NCI-H2196 (cell line): ENCODE measurements at regions not wholly inside any gene's neighbourhood (a gene's known extent, or its start where the extent isn't known, plus 50 kb on each side); places are given as distances from the start of the nearest gene placed in this dataset.
"Not testable (repeated sequence)": the region's sequence is repeated elsewhere in the genome, so short reads cannot be mapped to it uniquely, and the experiment has no call there.

Experiments
- DNase-seq: peaks from one replicate; lab custom pipeline; 2025; ENCODE audit not compliant: unreplicated experiment; lab: John Stamatoyannopoulos, UW

DNA sequence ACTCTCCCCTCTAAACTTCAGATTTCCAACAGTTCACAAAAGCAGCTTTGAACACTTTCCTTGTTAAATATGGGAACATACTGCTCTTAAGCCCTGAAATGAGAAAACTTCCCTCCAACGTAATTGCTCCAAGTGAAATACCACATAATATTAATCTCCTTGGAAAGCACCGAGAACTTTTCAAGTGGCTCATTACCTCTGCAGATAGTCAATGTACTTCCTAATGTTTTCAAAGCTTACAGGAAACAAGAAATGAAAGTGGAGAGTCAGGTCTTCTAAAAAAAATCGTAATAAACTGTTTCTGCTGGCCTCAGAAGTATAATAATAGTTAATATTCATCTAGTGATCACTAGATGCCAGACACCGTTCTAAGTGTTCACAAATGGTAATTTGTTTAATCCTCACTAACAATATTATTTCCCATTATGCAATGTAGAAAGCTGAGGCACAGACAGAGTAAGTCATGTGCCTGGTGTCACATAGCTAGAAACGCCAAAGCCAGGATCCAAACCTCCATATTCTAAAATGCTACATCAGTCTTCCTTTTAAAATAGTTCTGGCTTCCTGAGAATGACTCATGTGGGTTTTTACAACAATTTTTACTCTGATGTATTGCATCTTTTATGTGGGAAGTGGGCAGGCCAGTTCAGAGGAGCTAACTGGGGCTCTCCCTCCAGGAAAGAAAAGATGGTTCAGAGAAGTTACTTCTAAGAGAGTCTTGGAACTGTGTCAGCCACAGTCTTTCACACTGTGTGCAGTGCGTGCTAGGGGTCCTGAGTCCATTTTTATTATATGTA, 177.2 kb downstream of the PLPPR4 start:
- DNase-seq = no peak

DNA sequence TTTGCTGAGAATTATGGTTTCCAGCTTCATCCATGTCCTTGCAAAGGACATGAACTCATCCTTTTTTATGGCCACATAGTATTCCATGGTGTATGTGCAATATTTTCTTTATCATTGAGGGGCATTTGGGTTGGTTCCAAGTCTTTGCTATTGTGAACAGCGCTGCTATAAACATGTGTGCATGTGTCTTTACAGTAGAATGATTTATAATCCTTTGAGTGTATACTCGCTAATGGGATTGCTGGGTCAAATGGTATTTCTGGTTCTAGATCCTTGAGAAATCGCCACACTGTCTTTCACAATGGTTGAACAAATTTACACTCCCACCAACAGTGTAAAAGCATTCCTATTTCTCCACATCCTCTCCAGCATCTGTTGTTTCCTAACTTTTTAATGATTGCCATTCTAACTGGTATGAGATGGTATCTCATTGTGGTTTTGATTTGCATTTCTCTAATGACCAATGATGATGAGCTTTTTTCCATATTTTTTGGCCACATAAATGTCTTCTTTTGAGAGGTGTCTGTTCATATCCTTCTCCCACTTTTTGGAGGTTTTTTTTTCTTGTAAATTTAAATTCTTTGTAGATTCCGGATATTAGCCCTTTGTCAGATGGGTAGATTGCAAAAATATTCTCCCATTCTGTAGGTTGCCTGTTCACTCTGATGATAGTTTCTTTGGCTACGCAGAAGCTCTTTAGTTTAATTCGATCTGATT, 180.1 kb downstream of the PLPPR4 start:
- DNase-seq = not testable (repeated sequence)

DNA sequence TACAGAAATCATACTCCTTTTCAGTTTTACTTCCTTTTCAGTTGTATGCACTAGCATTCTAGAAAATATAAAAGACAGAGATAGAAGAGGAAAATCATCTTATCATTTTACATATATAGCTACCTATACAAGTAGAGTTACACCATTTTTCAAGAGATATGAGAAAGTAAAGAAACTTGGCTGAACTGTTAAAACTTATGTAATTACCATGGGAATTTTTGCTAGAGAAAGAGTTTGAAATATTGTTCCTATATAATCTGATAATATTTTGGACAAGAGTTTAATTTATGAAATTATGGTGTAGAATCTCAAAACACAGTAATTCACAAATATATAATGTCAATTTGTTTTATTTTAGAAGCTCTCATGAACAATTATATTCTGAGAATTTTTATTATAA, 180.8 kb downstream of the PLPPR4 start:
- DNase-seq = no peak

DNA sequence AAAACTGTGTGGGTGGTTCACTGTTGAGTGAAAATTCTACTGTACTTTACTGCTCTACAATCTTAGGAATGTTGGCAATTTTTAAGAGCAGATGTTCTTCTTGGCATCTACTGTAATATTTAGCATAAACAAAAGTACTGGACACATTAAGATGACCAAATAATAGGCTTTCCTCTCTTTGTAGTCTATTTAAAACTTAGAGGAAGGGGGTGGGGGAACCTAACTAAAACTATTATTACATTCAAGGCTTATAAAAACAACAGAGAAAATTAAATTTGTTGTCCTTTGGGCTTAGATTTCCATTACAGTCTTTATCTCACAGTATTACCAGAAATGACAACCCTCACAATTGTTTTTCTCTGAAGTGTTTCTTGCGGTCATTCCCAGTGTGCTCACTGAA, 181.2 kb downstream of the PLPPR4 start:
- DNase-seq = no peak

DNA sequence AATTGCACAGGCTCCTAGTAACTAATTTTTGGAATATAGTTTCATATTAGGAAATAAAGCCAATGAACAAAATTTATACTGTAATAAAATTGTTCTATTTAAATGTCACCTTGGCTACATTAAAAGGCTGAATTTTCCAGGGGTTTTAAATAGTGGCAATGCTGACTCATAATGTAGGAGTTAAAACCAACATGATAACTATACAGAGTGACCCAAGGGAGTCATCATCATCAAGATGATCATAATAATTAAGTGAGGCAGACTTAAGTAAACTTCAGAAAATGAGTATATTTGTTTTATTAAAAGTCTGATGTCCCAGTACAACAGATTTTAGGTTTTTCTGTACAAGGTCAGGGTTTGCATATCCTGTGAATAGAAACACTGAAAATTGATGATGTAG, 183.4 kb downstream of the PLPPR4 start:
- no peak for DNase-seq

DNA sequence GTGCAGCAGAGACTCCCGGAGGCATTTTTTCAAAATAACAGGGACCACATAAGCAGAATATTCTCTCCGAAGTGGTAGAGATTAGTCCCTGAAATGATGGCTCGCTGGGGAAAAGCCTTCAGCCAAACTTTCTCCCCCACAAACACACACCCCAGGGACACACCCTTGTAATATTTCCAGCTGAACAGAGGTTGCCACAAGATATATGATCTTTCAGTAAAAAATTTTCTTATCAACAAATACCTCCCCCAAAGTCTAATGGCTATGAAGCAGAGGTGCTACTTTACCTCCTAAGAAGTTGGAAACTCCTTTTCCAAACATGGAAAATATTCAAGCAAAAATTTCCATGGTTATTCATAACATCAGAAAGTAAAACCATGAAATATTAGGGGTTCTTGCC, 190.2 kb upstream of the PALMD start:
- no peak for DNase-seq

DNA sequence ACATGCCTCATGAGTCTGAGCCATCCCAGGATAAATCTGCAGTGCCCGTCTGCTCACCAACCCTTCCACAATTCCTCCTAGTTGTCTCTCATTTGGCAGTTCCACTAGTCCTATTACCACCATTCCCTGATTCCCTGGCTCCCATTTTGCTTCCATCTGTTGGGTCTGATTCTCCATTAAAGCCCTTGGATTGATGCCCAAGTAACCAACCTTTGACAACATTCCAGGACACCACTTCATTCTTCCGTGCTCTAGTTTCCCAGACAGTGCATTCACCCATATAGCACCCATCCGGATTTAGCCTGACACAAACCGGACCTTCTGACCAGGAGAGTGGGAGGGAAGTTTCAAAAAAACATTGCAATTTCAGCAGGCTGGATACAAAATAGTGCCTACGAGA, 189.4 kb upstream of the PALMD start:
- no peak for DNase-seq

DNA sequence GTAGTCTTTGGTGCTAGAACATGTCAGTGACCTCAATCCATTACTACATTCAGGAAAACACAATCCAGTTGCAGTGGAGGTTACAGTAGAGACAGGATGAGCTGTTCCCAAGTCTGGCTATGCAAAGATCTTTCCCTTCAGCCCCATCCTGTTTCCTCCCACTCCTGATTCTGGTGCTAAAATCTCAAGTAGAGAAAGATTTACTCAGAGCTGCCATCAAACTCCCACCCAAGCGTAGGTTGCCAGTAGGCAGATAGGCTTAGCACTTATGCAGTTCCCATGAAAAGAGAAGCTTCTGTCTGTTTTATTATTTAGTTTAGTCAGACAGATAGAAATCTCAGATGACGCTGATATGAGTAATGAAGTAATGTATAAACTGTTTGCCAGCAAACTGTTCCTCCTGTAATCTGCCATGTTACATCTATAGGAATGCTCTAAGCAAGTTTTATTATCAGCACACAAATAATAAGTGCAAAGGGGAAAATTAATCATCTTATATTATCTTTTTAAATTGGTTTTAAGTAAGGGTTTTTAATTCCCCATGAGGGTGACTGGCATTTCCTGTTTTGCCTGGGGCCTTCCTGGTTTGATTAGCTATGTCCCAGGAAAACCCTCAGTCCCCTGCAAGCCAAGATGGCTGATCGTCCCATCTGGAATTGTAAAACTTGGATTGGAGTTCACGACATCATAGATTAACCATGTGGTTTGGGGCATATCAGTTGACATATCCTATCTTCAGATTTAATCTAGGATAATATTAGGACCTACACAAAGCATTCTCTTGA, 188.3 kb upstream of the PALMD start:
- no peak for DNase-seq

DNA sequence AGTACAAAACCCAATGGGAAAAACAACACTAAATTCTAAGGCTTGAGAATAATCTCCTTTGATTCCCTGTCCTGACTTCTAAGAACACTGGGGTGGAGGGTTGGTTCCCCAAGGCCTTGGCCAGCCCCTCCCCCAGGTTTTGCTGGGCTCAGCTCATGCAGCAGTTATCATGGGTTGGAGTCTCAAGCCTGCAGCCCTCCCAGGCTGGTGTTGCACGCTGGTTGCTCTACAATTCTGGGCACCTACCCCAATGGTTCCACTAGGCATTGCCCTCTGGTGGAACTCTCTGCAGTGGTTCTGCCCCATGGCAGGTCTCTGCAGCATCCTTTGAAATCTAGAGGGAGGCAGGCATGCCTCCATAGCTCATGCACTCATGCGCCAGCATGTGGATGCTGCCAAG, 184.4 kb upstream of the PALMD start:
- no peak for DNase-seq

DNA sequence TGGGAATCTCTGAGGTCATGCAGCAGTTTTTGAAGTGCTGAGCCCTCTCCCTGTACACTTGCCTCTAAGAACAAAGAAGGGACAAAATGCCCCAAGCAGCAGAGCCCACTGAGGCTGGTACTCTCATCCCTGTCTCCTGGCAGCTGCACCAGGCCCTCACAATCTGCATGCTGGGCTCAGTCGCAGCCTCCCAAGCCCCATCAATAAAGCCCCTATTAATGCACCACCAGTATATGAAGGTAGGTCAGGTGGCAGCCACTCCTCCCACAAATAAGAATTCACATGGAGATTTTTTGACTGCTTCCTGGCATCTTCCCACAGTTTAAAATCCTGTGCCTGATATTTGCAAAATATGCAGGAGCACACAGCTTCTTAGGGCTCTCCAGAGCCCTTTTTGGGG, 181.2 kb upstream of the PALMD start:
- DNase-seq = no peak

DNA sequence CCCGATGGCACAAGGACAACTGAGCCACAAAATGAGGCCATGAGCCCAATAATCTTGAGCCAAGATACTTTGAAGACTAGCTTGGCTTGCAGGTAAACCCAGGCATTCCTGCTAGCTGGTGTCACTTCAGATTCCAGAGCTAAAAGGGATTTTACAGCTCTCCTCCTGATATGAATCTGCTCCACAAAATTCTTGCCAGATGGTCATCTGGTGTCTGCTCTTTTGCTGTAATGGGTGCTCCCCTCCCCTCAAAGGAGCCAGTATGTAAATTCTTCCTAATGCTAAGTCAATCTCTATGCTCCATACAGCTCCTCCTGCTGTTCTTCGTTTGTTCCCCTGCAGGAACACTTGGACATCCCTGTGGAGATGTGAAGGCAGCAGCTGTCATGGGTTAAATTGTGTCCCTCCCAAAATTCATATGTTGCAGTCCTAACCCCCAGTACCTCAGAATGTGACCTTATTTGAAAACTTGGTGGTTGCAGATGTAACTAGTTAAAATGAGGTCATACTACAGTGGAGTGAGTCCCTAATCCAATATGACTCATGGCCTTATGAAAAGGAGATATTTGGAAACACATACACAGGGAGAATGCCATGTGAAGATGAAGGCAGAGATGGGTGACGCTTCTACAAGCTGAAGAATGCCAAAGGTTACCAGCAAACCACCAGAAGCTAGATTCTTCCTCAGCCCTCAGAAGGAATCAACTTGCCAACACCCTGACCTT, 180.6 kb upstream of the PALMD start:
- no peak for DNase-seq

DNA sequence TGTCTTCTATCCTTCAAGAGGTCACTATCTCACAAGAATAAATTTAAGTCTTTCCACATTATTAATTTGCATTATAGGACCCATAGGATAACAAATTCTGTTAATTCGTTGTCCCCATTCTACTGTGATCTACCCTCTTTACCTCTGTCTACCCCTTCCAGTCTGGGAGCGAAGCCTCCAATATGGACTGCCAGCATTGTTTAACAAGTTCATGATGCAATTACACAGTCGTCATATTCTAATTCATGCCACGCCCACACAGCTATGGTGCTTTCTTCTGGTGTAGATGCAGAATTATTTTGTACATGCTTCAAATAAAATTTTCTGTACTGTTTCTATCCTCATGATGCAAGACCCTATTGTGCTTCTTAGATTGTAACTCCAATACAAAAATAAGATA, 178.3 kb upstream of the PALMD start:
- no peak for DNase-seq

DNA sequence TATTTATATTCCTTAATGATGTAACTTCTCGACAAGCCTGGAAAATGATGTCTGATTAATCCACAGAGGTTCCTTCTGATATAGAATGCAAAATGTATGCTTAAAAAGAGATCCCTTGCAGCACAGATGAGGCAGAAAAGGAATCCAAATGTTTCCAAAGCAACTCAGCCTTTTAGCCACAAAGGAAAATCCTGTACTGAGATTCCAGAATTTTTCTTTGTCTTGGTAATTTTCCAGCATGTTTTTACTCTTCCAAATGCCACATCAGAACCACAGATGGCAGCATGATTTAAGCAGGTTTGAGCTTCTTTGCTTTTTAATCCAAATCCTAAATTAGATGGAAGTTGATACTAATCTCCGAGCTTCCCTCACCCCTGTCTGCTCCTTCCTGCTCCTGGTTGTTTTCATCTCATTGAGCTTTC, 176.4 kb upstream of the PALMD start:
- DNase-seq = no peak

DNA sequence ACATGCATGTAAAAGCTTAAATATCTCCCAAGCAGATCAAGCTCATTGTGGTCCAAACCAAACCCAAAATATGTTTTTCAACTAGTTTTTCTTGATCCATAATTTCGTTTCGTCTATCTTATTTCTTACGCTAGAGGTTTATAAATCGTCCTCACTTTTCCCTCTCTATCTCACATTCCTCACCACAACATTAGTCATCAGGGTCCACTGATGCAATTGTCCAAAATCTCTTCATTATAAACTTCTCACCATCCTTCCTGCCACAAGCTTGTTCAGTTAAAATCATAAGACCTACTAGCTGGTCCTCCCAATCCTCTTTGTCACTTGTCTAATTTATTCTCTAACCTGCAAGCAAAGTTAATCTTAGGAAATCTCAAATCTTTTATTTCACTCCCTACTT, 173.0 kb upstream of the PALMD start:
- no peak for DNase-seq

DNA sequence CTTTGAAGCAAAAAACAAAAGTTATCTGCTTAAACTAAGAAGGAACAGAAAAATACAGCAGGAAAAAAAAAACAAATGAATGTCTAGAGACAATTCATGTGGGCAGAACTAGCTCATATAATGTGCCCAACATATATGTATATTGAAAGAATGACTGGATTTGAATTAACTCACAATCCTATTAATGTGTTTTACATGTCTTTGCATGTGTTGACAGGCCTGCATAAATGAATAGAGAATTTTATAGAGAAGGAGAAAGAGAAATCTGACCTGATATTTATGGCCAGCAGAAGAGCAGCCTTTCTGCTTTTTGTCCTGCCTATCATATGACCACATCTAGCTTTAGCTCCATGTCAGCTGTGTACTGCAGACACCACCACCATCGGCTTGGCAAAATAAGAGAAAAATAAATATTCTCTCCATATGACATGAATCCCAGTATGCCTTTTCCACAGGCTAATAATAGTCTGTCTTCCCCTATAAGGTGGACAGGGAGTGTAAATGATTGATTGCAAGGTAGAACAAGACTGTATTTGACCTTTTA, 171.5 kb upstream of the PALMD start:
- no peak for DNase-seq

DNA sequence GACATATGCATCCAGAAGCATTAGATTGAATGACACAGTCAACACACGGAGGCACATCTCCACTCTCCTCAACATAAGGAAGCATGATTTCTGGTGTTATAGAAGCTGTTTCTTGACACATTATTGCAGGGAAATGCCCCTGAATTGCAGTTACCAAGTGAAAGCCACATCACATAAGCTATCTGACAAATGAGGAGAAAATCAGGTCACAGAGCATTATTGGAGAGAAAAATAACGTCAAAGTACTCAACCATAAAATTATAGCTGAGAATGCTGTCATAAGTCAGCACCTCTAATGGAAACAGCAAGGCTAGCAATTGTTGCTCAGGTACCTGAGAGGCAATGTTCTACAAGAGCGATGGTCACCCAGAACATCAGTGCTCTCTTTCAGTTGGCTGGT, 169.9 kb upstream of the PALMD start:
- no peak for DNase-seq

DNA sequence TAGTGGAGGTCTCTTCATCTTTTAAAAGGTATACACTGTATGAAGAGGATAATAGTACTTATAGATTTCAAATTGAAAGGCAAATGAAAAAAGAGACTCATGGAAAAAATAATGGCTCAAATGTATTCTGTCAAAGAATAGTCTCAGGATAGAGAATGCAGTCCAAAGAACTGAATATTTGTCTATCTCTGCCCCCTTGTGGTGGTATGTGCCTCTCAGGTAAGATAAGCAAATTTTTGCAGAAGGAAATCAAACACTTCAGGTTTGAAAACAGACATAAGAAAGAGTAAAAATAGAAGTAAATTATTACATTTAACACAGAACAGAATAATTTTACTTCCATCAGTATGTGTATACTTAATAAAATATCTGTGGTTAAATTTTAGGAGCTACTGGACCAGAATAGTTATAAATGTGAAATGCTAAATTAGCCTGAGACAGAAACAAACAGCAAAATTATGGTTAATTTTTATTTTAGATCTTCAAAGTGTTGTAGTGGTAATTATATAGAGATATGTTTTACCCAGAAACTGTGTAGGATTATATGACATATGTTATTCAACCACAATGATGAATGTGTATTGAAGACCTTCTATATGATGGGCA, 164.4 kb upstream of the PALMD start:
- DNase-seq = peak; percentile 57

DNA sequence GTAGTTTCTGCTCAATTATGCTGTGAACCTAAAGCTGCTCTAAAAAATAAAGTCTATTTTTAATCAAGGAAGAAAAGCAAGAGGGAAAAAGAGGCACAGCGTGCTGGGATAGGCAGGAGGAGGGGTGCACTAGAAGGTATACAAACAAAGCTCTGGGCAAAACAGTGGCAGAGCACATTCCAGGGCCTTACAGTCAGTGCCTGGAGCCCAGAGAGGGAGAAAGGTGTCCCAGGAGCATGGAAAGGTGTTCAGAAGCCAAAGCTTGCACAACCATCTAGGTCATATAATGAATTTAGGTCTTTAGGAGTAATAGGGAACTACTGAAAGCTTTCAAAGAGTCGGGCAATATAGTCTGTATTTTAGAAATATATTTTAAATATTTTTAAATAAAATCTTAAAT, 163.6 kb upstream of the PALMD start:
- DNase-seq = no peak

DNA sequence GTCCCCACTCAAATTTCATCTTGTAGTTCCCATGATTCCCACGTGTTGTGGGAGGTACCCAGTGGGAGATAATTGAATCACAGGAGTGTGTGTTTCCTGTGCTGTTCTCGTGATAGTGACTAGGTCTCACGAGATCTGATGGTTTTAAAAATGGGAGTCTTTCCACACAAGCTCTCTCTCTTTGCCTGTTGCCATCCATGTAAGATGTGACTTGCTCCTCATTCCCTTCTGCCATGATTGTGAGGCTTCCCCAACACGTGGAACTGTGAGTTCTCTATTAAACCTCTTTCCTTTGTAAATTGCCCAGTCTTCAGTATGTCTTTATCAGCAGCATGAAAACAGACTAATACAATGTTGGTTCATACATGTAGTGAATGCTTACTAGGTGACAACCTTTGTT, 163.2 kb upstream of the PALMD start:
- no peak for DNase-seq

DNA sequence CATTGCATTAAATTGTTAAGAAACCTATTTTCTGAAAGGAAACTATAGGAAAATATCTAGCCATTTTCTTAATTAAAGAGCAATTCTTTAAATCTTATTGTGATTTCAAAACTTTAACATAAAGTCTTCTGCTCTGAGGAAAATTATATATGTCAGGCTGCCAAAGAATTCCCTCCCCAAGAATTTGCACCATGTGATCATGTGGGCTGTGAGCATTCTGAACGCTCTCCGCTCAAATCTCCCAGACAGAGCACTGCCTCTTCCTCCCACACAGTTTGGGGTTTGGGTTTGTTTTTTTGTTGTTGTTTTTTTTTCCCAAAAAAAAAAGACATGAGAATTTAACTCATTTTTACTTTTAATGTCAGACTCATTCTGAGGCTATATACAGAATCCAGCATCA, 155.9 kb upstream of the PALMD start:
- DNase-seq = no peak

DNA sequence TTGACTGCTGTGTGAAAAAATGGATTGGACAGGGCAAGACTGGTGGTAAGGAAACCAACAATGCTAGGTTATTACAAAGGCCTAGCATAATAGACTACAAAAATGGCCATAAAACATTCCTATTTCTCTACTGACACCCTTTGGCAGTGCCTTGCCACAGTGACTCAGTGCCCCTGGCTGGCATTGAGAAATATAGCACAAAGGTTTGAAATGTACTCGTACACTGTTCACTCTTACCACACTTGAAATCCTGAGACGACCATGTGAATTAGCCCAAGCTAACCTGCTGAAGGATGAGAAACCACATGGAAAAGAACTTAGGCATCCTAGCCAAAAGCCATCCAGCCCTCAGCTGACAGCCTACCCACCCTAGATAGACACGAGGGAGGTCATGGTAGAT, 149.8 kb upstream of the PALMD start:
- DNase-seq = no peak
